NCI-H128 (cell line): ENCODE measurements at regions not wholly inside any gene's neighbourhood (a gene's known extent, or its start where the extent isn't known, plus 50 kb on each side); places are given as distances from the start of the nearest gene placed in this dataset.
"Not testable (repeated sequence)": the region's sequence is repeated elsewhere in the genome, so short reads cannot be mapped to it uniquely, and the experiment has no call there.

Experiments used
- DNase-seq: peaks from one replicate; lab custom pipeline; 2025; ENCODE audit not compliant: unreplicated experiment; lab: John Stamatoyannopoulos, UW

DNA sequence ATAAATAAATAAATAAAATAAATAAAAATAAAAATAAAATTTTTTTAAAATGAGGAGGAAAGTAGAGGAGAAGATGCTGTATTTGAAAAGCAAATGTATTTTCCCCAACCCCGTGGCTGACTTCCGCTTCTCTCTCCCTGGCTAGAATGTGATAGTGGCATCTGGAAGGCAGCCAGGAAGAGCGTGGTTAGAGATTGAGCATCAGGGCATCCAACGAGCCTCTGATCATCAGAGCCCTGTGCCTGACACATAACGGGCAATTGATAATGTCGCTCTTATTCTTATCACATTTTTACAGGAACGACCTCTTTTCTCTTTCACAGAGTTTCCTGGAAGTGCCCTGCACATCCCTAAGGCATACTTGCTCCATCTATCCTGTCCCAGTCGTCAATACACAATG is 496.9 kb upstream of the TMEM132C start:
- DNase-seq: no peak

DNA sequence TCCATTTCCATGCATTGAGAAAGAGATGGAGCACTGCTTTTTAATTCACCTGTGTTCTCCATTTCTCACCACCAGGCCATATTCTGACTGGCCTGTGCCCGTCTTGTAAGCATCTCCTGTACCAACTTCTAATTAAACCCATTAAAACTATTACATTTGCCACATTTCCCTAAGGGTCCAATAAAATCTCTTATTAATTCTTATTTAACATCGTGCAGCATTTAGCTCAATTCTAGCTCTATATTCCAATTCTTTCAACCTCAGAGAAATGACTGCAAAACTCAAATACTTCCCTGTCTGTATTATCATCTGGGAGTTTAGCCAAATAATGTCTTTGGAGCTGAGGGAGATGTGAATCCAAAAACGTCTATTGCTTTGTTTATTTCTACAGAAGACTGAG is 495.4 kb upstream of the TMEM132C start:
- DNase-seq: no peak

DNA sequence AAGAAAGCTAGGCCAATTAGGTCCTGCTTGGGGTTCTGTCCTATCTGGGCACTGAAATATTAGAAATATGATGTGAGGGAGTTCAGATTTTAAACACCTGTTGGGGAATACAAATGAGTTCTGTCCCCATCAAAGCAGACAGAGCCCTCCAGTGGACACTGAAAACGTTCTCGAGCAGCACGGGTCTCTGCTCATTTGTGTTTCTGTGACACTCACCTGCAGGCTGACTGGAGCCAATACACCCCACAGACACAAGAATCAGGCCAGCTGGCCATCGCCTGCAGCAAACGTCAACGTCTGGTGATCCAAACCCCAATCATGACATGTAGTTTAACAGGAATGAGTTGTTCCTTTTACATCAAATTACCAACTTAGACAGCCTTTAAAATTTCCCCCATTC is 493.4 kb upstream of the TMEM132C start:
- DNase-seq: no peak

DNA sequence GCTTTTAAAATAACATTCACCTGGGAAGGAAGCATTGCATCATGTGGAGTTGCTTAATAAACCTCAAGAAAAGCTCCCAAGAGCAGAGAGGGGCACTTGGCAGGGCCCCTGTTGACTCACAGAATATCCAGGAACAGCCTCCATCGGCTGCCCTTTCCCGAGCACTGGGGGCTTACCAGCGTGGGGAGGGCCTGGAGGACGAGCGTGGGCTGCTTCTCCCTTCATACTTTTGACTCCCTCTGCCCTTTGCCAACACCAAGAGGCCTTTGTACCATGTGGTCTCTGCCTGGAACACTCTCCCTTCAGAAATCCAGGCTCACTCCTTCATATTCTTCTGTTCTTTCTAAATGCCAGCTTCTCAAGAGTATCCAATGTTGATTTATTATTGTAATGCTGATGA is 492.1 kb upstream of the TMEM132C start:
- DNase-seq: no peak

DNA sequence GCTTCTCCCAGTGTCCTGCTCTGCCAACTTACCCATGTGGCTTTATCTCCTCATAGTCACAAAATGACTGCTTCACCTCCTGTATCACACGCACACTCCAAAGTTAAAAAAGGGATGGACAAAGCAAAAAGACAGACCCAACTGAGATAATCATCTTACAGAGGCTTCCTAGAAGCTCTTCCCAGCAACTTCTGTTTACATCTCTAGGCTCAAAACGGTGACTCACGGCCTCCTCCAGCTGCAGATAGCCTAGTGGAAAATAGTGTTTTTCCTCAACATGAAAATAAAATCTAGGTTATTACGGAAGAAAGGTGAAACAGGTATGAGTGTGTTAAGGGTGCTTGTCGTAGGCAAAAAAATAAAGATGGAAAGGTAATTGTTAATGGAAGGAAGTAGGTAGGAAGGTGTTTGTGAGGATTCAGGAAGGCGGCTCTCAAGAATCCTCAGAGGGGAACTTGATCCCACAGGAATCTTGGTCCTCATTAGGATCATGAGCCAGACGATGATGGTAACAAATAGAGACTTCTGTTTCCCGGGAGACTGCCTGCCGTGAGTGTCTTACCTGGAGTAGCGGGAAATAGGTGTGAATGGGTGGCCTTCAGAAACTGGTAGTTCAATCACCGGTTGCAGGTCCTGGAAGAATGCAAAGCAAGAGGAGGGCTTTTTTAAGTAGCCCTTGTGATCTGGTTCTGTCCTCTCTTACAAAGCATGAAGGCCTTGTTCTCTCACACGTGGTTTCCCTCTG is 487.5 kb upstream of the TMEM132C start:
- DNase-seq: no peak

DNA sequence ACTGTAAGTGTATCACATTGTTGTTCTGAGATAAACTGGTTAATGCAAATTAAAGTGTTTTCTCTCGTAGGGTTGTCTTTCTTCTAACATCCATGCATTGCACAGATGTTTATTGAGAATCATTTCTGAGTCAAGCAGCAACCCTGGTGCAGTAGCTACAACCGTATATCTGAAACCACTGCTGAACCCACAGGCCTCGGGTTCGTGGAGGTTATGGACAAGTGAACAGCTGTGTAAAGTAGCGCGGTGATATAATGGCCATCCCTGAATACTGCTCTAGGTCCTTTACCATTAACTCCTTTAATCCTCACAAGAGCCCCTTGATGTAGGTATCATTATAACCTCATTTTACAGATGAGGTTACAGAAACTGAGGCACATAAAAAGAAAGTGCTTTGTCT is 486.1 kb upstream of the TMEM132C start:
- DNase-seq: no peak

DNA sequence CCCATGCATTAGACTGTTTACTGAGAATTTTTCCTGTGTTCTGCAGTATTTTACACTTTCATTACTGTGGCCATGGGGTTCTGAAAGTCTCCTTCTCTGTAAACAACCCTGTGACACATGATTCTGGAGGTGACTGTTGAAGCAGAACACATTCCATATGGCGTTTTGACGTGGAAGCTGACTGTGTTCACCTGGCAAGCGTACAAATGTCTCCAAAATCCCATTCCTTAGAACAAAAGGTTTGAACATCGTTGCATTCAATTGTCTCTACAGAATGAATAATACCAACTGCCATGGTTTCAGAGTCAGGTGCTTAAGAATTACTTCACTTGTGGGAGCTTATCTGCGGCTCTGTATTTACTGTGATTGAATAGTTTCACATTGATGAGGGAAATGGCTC is 485.6 kb upstream of the TMEM132C start:
- no peak for DNase-seq

DNA sequence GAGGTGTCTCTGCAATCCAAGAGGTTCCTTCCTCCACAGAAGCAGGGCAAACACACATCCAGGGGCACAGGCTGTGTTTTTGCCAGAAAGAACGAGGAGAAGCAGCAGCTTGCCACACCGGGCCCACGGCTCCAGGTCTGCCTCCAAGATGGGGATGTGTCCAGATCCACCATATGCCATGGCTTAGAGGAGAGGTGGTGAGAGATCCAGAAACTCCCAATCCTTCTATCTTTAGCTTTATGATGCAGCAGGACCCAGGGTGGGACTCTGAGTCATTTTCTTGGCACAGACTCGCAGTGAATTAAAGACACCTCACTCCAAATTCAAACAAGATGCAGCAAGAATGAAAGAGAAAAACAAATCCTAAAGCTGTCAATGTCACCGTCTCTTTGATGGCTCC is 481.4 kb upstream of the TMEM132C start:
- DNase-seq: no peak

DNA sequence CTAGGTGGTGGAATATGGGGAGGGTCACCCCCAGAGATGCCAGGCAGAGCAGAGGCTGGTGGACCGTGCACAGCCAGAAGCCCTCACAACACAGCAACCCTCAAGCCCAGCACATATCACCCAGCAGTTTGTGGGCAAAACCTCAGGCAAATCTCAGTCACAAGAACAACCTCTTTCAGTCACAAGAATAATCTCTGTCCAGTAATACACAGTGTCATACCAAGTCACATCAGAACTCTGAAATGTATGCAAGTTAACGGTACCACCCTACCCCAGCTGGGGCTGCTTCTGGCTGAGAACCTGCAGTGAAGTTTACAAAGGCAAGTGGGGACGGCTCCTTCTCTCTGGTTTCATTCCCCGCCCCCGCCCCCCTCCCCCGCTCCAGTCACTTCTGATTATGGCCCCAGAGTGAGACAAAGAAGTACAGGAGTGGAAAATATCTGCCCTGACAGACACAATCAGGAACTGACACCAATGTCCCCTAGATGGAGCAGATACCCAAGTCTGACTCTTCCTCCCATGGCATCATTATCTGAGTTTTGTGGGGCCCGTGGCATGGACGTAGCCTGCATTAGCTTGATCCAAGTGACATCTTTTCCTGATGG is 480.9 kb upstream of the TMEM132C start:
- DNase-seq: no peak

DNA sequence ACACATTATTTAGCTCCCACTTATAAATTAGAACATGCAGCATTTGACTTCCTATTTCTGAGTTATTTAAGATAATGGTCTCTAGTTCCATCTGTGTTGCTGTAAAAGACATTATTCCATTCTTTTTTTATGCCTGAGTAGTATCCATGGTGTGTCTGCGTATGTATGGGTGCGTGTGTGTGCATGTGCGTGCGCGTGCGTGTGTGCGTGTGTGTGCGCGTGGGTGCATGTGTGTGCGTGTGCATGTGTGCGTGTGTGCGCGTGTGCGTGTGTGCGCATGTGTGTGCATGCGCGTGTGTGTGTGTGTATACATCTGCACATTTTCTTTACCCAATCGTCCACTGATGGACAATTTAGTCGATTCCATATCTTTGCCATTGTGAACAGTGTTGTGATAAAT is 479.4 kb upstream of the TMEM132C start:
- no peak for DNase-seq

DNA sequence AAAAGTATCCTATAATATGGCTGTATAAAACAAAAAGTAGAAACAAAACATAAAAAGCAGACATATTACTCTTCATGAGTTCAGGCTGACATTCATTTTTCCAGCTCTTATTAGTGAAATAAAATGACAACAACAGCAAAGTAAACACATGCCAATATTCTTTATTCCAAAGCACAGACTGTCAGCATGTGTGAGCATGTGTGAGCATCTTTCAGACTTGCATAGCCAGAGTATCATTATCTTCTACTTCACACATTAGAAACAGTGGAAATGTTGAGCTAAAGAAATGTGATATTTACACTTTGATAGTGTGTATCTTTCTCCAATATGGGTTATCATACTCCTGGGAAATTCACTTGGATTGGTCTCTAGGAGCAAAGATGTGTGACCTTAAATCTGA is 476.6 kb upstream of the TMEM132C start:
- no peak for DNase-seq

DNA sequence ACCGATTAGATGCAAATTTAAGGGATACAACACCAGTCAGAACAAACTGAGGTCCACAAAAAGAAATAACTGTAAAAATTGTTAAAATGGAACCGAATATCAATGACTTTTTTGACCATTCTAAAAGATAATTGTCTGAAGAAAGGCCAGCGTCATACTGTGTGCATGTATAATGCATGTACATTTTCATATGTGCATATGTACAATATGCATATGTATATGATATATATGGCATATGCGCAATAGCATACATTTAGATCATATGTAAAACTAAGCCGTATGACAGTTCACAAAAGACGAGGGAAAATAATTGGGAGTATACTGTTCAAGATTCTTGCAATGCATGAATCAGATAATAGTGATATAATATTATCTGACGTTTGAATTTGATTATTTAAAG is 475.8 kb upstream of the TMEM132C start:
- DNase-seq: no peak

DNA sequence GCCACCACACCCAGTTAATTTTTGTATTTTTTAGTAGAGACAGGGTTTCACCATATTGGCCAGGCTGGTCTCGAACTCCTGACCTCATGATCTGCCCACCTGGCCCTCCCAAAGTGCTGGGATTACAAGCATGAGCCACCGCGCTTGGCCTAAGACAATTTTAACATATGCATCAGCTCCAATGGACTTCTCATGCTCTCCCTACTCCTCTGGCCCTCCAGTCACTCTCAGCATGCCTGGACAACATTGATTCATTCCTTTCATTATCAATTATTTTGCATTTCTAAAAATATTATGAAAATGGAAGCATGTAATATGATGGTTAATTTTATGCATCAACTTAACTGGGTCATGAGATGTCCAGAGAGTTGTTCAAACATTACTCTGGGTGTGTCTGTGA is 469.1 kb upstream of the TMEM132C start:
- DNase-seq: no peak

DNA sequence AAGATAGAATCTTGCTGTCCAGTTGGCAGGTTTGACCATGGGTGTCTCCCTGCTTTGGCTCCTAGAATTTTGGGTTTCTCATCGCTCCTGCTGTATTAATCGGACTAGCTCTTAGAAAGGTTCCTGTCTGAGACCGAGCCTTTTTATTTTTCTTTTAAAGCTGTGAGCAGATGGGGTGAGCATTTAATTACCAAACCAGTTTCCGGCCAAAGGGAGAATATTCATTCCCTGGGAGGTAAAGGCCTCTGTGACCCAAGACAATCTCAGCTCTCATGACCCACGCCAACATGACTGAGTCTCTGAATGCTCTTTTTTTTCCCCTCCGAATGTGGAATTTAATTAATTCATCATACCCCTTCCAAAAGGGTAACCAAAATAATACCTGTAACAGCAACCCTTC is 464.7 kb upstream of the TMEM132C start:
- DNase-seq: no peak

DNA sequence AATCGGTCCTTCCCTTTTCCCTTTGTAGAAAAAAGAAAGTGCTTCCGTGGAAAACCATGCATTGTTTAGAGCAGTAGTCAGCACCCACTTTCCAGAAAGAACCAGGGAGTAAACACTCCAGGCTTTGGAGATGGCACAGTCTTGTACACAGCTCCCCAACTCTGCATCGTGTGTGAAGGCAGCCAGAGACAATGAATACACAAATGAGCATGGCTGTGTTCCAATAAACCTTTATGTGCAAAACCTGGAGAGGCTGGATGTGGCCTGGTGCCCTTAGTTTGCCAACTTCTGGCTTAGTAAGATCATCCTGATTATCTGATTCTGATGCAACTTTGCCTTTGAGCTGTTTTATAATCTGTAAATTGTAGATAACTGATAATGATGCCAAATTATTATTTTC is 463.4 kb upstream of the TMEM132C start:
- no peak for DNase-seq

DNA sequence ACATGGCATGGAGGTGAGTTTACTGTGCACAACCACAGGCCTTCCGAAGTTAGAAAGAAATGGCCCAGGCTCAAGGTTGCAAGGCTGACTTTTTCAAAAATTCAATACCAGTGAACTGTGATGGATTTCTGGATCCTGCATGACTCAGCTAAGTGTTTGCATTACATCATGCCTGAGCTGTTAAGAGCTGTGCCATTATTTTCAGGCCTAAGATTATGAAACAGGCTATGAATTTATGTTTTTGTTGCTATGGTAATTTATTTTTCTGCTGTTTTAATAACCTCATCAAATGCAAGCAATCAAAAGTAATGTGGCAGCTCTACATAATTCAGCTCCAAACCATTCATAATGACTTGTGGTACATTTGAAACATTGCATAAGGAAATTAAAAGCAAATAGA is 457.7 kb upstream of the TMEM132C start:
- DNase-seq: no peak

DNA sequence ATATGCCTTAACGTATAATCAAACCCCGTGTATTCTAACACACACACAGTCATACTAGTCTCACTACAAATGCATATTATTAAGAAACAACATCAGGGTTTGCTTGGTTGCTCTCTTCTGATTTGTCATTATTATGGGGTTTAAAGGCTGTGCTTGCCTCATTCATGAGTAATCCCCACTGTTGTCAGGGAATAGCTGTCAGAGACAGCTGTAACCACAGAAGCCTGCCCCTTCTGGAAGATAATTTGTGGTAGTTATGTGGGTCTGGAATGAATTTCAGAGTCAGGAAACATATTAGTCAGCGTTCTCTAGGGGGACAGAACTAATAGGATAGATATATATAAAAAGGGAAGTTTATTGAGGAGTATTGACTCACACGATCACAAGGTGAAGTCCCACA is 456.9 kb upstream of the TMEM132C start:
- no peak for DNase-seq

DNA sequence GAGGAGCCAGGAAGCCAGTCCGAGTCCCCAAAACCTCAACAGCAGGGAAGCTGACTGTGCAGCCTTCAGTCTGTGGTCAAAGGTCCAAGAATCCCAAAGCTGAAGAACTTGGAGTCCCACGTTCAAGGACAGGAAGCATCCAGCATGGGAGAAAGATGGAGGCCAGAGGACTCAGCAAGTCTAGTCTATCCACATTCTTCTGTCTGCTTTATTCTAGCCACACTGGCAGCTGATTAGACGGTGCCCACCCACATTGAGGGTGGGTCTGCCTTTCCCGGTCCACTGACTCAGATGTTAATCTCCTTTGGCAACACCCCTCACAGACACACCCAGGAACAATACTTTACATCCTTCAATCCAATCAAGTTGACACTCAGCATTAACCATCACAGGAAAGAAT is 456.5 kb upstream of the TMEM132C start:
- not testable (repeated sequence) for DNase-seq

DNA sequence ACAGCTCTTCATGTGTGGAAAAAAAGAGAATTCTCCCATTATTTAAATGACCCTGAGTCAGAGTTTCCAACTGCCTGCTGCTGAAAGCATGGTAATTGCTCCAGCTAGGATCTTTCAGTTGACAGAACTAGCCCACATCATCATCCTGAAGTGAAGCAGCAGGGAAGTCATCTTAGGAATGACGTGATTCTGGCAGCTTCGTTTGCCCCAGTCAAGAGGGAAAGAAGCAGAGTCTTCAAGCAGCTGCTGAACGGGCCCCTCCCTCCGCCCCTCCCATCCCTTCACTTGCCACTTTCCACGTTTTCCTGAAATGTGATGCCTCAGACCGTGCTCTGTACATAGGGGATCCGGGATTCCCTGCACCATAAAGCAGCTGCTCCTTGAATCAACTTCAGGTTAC is 455.0 kb upstream of the TMEM132C start:
- DNase-seq: no peak

DNA sequence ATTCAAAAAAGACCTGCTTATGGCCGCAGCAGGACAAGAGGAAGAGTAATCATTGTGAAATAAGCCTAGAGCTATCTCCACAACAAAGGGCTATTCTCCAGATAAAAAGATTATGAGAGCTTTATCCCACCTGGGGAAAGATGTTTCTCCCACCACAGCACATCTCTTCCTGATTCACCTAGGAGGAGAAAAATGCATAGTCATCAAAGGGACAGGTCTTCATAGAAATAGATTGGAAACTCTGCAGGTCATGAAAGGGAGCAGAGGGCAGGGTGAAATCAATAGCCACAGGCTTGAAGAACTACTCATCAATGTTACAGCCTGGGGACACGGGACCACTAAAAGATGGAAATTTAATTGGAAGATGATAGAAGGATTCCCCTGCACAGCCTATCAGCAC is 453.8 kb upstream of the TMEM132C start:
- DNase-seq: no peak

DNA sequence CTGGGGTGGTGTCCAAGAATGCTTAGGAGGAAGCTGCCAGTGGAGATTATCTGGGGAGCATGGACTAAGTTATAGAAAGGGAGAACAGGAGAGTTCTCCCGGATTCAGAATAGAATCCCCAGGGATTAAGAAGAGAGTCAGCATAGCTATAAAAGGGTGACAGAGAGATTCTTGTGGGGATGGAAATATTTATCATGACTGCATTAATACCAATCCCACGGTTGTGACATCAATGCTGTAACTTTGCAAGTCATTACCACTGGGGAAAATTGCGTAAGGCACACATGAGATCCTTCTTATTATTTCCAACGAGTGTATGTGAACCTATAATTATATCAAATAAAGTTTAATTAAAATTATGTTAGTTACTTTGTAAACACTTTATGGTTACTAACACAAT is 447.9 kb upstream of the TMEM132C start:
- no peak for DNase-seq

DNA sequence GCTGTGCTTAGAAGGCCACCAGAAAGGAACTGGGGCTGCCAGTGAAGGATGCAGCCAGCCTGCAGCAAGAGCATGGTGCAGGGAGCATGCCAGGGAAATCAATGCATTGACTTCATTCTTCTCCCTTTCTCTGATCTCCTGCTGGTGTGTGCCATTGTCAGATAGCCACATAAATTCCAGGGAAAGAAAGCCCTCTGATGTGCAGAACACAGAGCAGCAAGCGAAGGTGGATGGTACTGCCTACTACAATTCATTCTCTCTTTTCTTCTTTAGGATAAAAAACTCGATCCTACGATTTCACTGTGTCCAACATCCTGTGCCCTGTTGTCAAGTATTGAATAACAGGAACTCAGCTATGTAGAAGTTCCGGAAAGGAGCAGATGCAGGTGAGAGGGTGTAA is 446.7 kb upstream of the TMEM132C start:
- DNase-seq: no peak

DNA sequence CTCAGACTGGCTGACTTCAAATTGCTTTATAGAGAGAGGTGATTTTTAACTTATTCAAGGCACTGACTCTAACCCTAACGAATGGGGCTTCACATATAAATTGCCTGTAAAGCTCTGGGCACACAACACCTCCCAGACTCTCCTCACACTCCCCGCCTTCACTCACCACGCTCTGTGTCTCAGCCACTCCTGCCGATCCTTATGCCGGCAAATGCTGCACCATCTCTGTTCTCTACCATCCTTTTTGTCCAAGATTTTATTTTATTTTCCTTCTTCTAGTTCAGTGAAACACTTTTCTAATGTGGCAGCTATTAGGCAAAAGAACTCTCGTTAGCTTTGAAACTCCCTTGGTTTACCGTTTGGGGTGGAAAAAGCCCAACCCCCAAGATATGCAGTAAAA is 446.1 kb upstream of the TMEM132C start:
- no peak for DNase-seq
